Activated naive CD8-positive, alpha-beta T cell treated with anti-CD3 and anti-CD28 coated beads, Interleukin-2, amount 50 U/mL, for 24 hours (primary cell): ENCODE measurements at regions not wholly inside any gene's neighbourhood (a gene's known extent, or its start where the extent isn't known, plus 50 kb on each side); places are given as distances from the start of the nearest gene placed in this dataset.

ENCODE experiments used
- ATAC-seq: fragments of 150-1000 bp; cut with Tn5 transposase; one replicate; pipeline ENCODE4 v1.10.0; 2021
- DNase-seq: peaks from one replicate; pipeline ENCODE4 v3.0.0; 2021
- H3K27ac Mint-ChIP-seq: one replicate; pipeline ENCODE4 v1.8.0; 2021; ENCODE audit warnings: mild to moderate bottlenecking, mixed read lengths
- H3K27me3 Mint-ChIP-seq: one replicate; pipeline ENCODE4 v1.8.0; 2021; ENCODE audit warnings: mixed read lengths
- H3K36me3 Mint-ChIP-seq: one replicate; pipeline ENCODE4 v1.8.0; 2021; ENCODE audit warnings: low read depth, mixed read lengths
- H3K4me1 Mint-ChIP-seq: one replicate; pipeline ENCODE4 v1.8.0; 2021; ENCODE audit warnings: mixed read lengths
- H3K4me3 Mint-ChIP-seq: one replicate; pipeline ENCODE4 v1.8.0; 2021; ENCODE audit warnings: mild to moderate bottlenecking, moderate library complexity, mixed read lengths
- H3K9me3 Mint-ChIP-seq: one replicate; pipeline ENCODE4 v1.8.0; 2021; ENCODE audit warnings: mixed read lengths

- Mint-ChIP-seq H3K27me3 (peaks cover 3% of the 10 kb centered on the region), H3K36me3 (no peaks in the 10 kb centered on the region), H3K4me1 (no peaks in the 10 kb centered on the region), H3K9me3 (peaks cover 7% of the 10 kb centered on the region), H3K4me3 (no peak overlapping the region), H3K27ac (no peak overlapping the region)
- ATAC-seq (no peak), DNase-seq (no peak)
Observed at GRCh38 chr6:12522347-12522746, 194.2 kb upstream of the PHACTR1 start.

- no peaks in the 10 kb centered on the region for H3K4me1 Mint-ChIP-seq
- H3K36me3 Mint-ChIP-seq, result no peaks in the 10 kb centered on the region
- DNase-seq, result no peak
- ATAC-seq, result no peak
- H3K9me3 Mint-ChIP-seq, result peaks cover 4% of the 10 kb centered on the region
- H3K27me3 Mint-ChIP-seq, result peaks cover 3% of the 10 kb centered on the region
- H3K4me3 Mint-ChIP-seq, result no peak overlapping the region
- H3K27ac Mint-ChIP-seq, result no peak overlapping the region
Observed at GRCh38 chr6:12523726-12524125, 192.8 kb upstream of the PHACTR1 start.

GRCh38 chr6:12525276-12525675, 191.3 kb upstream of the PHACTR1 start:
- DNase-seq (no peak), ATAC-seq (no peak)
- H3K9me3 Mint-ChIP-seq, result peaks cover 4% of the 10 kb centered on the region
- no peaks in the 10 kb centered on the region for H3K4me1 Mint-ChIP-seq
- H3K36me3 Mint-ChIP-seq, result no peaks in the 10 kb centered on the region
- H3K4me3 Mint-ChIP-seq, result no peak overlapping the region
- H3K27me3 Mint-ChIP-seq, result peaks cover 3% of the 10 kb centered on the region
- no peak overlapping the region for H3K27ac Mint-ChIP-seq

GRCh38 chr6:12527339-12527738, 189.2 kb upstream of the PHACTR1 start:
- no peaks in the 10 kb centered on the region for H3K4me1 Mint-ChIP-seq
- H3K27ac Mint-ChIP-seq, result no peak overlapping the region
- ATAC-seq (no peak), DNase-seq (no peak)
- H3K27me3 Mint-ChIP-seq, result peaks cover 3% of the 10 kb centered on the region
- peaks cover 4% of the 10 kb centered on the region for H3K9me3 Mint-ChIP-seq
- H3K4me3 Mint-ChIP-seq, result no peak overlapping the region
- no peaks in the 10 kb centered on the region for H3K36me3 Mint-ChIP-seq

GRCh38 chr6:12528136-12528535, 188.4 kb upstream of the PHACTR1 start:
- no peaks in the 10 kb centered on the region for H3K36me3 Mint-ChIP-seq
- ATAC-seq, result no peak
- no peak for DNase-seq
- no peak overlapping the region for H3K4me3 Mint-ChIP-seq
- no peak overlapping the region for H3K27ac Mint-ChIP-seq
- peaks cover 3% of the 10 kb centered on the region for H3K27me3 Mint-ChIP-seq
- peaks cover 4% of the 10 kb centered on the region for H3K9me3 Mint-ChIP-seq
- H3K4me1 Mint-ChIP-seq, result no peaks in the 10 kb centered on the region

- Mint-ChIP-seq H3K36me3 (no peaks in the 10 kb centered on the region), H3K27me3 (peaks cover 3% of the 10 kb centered on the region), H3K27ac (no peak overlapping the region), H3K4me1 (no peaks in the 10 kb centered on the region), H3K4me3 (no peak overlapping the region), H3K9me3 (peaks cover 4% of the 10 kb centered on the region)
- no peak for ATAC-seq
- no peak for DNase-seq
Observed at GRCh38 chr6:12528581-12529363, 187.8 kb upstream of the PHACTR1 start.

- Mint-ChIP-seq H3K9me3 (peaks cover 3% of the 10 kb centered on the region), H3K4me3 (no peak overlapping the region)
Observed at GRCh38 chr6:12529364-12530019, 187.1 kb upstream of the PHACTR1 start.

GRCh38 chr6:12530345-12530744, 186.2 kb upstream of the PHACTR1 start:
- Mint-ChIP-seq H3K27ac (no peak overlapping the region), H3K4me1 (no peaks in the 10 kb centered on the region), H3K36me3 (no peaks in the 10 kb centered on the region), H3K4me3 (no peak overlapping the region), H3K27me3 (peaks cover 2% of the 10 kb centered on the region), H3K9me3 (no peaks in the 10 kb centered on the region)
- DNase-seq (no peak), ATAC-seq (no peak)

More at GRCh38 chr6:12529364-12530019, 187.1 kb upstream of the PHACTR1 start:
- ATAC-seq (no peak), DNase-seq (no peak)
- Mint-ChIP-seq H3K36me3 (no peaks in the 10 kb centered on the region), H3K27ac (no peak overlapping the region), H3K27me3 (peaks cover 4% of the 10 kb centered on the region), H3K4me1 (no peaks in the 10 kb centered on the region)

GRCh38 chr6:12533586-12533985, 183.0 kb upstream of the PHACTR1 start:
- Mint-ChIP-seq H3K9me3 (no peaks in the 10 kb centered on the region), H3K4me1 (no peaks in the 10 kb centered on the region), H3K27me3 (peaks cover 3% of the 10 kb centered on the region), H3K36me3 (no peaks in the 10 kb centered on the region), H3K4me3 (no peak overlapping the region), H3K27ac (no peak overlapping the region)
- no peak for DNase-seq
- no peak for ATAC-seq

- Mint-ChIP-seq H3K27ac (no peak overlapping the region), H3K36me3 (no peaks in the 10 kb centered on the region), H3K27me3 (peaks cover 4% of the 10 kb centered on the region), H3K4me1 (no peaks in the 10 kb centered on the region), H3K4me3 (no peak overlapping the region), H3K9me3 (no peaks in the 10 kb centered on the region)
- DNase-seq, result no peak
- no peak for ATAC-seq
Observed at GRCh38 chr6:12534069-12534853, 182.3 kb upstream of the PHACTR1 start.

GRCh38 chr6:12535586-12536314, 180.8 kb upstream of the PHACTR1 start:
- ATAC-seq (no peak), DNase-seq (no peak)
- Mint-ChIP-seq H3K27me3 (peaks cover 4% of the 10 kb centered on the region), H3K9me3 (no peaks in the 10 kb centered on the region), H3K36me3 (no peaks in the 10 kb centered on the region), H3K4me3 (no peak overlapping the region), H3K27ac (no peak overlapping the region), H3K4me1 (no peaks in the 10 kb centered on the region)

- H3K4me1 Mint-ChIP-seq, result no peaks in the 10 kb centered on the region
- H3K9me3 Mint-ChIP-seq, result no peaks in the 10 kb centered on the region
- no peak for DNase-seq
- no peaks in the 10 kb centered on the region for H3K36me3 Mint-ChIP-seq
- no peak overlapping the region for H3K4me3 Mint-ChIP-seq
- H3K27ac Mint-ChIP-seq, result no peak overlapping the region
- no peak for ATAC-seq
- peaks cover 4% of the 10 kb centered on the region for H3K27me3 Mint-ChIP-seq
Observed at GRCh38 chr6:12536416-12536815, 180.2 kb upstream of the PHACTR1 start.

- Mint-ChIP-seq H3K4me3 (no peak overlapping the region), H3K9me3 (peaks cover 3% of the 10 kb centered on the region), H3K36me3 (no peaks in the 10 kb centered on the region), H3K4me1 (no peaks in the 10 kb centered on the region), H3K27ac (no peak overlapping the region), H3K27me3 (peaks cover 4% of the 10 kb centered on the region)
- DNase-seq, result no peak
- no peak for ATAC-seq
Observed at GRCh38 chr6:12537389-12537788, 179.2 kb upstream of the PHACTR1 start.

GRCh38 chr6:12538881-12539357, 177.6 kb upstream of the PHACTR1 start:
- Mint-ChIP-seq H3K4me1 (no peaks in the 10 kb centered on the region), H3K36me3 (no peaks in the 10 kb centered on the region), H3K27ac (no peak overlapping the region), H3K9me3 (peaks cover 9% of the 10 kb centered on the region), H3K27me3 (peaks cover 4% of the 10 kb centered on the region), H3K4me3 (no peak overlapping the region)
- DNase-seq (no peak), ATAC-seq (no peak)
